ENCODE measurements at regions not wholly inside any gene's neighbourhood (a gene's known extent, or its start where the extent isn't known, plus 50 kb on each side); places are given as distances from the start of the nearest gene placed in this dataset.

- 62% methylated on average over 2 of the region's 2 CpGs for WGBS (ENCODE audit: insufficient coverage, low coverage, low lambda C conversion rate, missing lambda C conversion rate)
- intact Hi-C loops (cut with DNase I), result no loop called here
- TF ChIP-seq CTCF (IDR thresholded peaks at IDR 0.05), result no peak
- no peak for TF ChIP-seq POLR2A (IDR thresholded peaks at IDR 0.05)
- Histone ChIP-seq H3K4me1 (peaks cover 0 to 3% (median 0%) of the 10 kb centered on the region in 4 donors), H3K4me3 (no peak overlapping the region), H3K9me3 (no peaks in the 10 kb centered on the region), H3K36me3 (no peaks in the 10 kb centered on the region), H3K27ac (no peak overlapping the region), H3K27me3 (no peaks in the 10 kb centered on the region)
- DNase-seq (no peak), ATAC-seq (no peak)
Observed at GRCh38 chr3:161731968-161732367, 235.4 kb downstream of the OTOL1 start.

- Histone ChIP-seq H3K9me3 (no peaks in the 10 kb centered on the region), H3K4me3 (no peak overlapping the region), H3K27me3 (no peaks in the 10 kb centered on the region), H3K36me3 (no peaks in the 10 kb centered on the region), H3K27ac (no peak overlapping the region), H3K4me1 (peaks cover 0 to 10% (median 0%) of the 10 kb centered on the region in 4 donors)
- intact Hi-C loops (cut with DNase I), result no loop called here
- TF ChIP-seq CTCF (IDR thresholded peaks at IDR 0.05) (no peak), POLR2A (IDR thresholded peaks at IDR 0.05) (no peak)
- no peak for ATAC-seq
- DNase-seq, result no peak
Observed at GRCh38 chr3:161737171-161737570, 240.6 kb downstream of the OTOL1 start.

GRCh38 chr3:161740421-161740820 lies 243.8 kb downstream of the OTOL1 start:
- ATAC-seq (no peak), DNase-seq (no peak)
- Histone ChIP-seq H3K9me3 (no peaks in the 10 kb centered on the region), H3K27me3 (no peaks in the 10 kb centered on the region), H3K27ac (no peak overlapping the region), H3K4me3 (no peak overlapping the region), H3K4me1 (peaks cover 0 to 10% (median 0%) of the 10 kb centered on the region in 4 donors), H3K36me3 (no peaks in the 10 kb centered on the region)
- intact Hi-C loops (cut with DNase I), result no loop called here
- TF ChIP-seq POLR2A (IDR thresholded peaks at IDR 0.05) (no peak), CTCF (IDR thresholded peaks at IDR 0.05) (no peak)

GRCh38 chr3:161744366-161744765 lies 247.8 kb downstream of the OTOL1 start:
- intact Hi-C loops (cut with DNase I), result no loop called here
- no peak for TF ChIP-seq POLR2A (IDR thresholded peaks at IDR 0.05)
- DNase-seq (no peak), ATAC-seq (no peak)
- 50% methylated on average over 4 of the region's 4 CpGs for WGBS (ENCODE audit: insufficient coverage, low coverage, low lambda C conversion rate, missing lambda C conversion rate)
- no peak overlapping the region for H3K27ac ChIP-seq
- H3K9me3 ChIP-seq, result no peaks in the 10 kb centered on the region
- H3K4me1 ChIP-seq, result no peaks in the 10 kb centered on the region
- no peaks in the 10 kb centered on the region for H3K27me3 ChIP-seq
- no peak overlapping the region for H3K4me3 ChIP-seq
- H3K36me3 ChIP-seq, result no peaks in the 10 kb centered on the region

- ATAC-seq (no peak), DNase-seq (no peak)
- TF ChIP-seq CTCF (IDR thresholded peaks at IDR 0.05), result no peak
- TF ChIP-seq POLR2A (IDR thresholded peaks at IDR 0.05), result no peak
- Histone ChIP-seq H3K9me3 (no peaks in the 10 kb centered on the region), H3K36me3 (no peaks in the 10 kb centered on the region), H3K27ac (no peak overlapping the region), H3K4me3 (no peak overlapping the region), H3K27me3 (no peaks in the 10 kb centered on the region), H3K4me1 (no peaks in the 10 kb centered on the region)
- intact Hi-C loops (cut with DNase I), result no loop called here
Observed at GRCh38 chr3:161745741-161746140, 249.1 kb downstream of the OTOL1 start.
